ENCODE measurements at regions not wholly inside any gene's neighbourhood (a gene's known extent, or its start where the extent isn't known, plus 50 kb on each side); places are given as distances from the start of the nearest gene placed in this dataset.

- no peak for DNase-seq
Observed at GRCh38 chr5:61840361-61840760, 465.6 kb upstream of the KIF2A start.

GRCh38 chr5:61842840-61843239 lies 463.2 kb upstream of the KIF2A start:
- no peak for DNase-seq

DNA sequence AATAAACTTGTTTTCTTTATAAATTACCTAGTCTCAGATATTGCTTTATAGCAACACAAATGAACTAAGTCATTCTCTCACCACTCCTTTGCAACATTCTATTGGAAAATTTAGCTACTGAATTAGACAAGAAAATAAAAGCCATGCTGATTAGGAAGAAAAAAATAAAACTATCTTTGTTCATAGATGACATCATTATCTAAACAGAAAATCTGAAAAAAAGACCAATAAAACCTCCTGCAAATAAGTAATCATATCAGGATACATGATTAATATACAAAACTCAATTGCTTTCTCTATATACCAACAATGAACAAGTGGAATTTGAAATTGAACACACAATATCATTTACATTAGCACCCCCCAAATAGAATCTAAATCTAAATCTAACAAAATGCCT lies 455.3 kb upstream of the KIF2A start:
- DNase-seq = no peak

- DNase-seq = peak; percentile 86
Observed at GRCh38 chr5:61854531-61854930, 451.5 kb upstream of the KIF2A start.

GRCh38 chr5:61860978-61861377 lies 445.0 kb upstream of the KIF2A start:
- no peak for DNase-seq

DNA sequence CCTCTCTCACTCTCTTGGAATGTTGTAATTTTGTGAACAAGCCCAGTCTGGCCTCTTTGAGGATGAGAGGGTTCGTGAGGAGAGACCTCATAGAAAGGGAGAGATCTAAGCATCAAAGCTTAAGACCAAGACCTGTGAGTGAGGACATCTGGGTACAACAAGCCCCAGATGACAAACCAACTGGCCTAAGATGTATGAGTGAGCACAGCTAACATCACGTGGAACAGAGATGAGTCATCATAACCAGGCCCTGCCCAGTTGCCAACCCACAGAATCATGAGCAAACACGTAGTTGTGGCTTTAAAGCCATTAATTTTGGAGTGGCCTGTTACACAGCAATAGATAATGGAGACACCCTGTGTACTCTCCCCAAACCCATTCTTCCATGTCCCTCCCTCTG lies 439.1 kb upstream of the KIF2A start:
- peak; percentile 80 for DNase-seq

- no peak for DNase-seq
Observed at GRCh38 chr5:61869333-61869732, 436.7 kb upstream of the KIF2A start.

DNA sequence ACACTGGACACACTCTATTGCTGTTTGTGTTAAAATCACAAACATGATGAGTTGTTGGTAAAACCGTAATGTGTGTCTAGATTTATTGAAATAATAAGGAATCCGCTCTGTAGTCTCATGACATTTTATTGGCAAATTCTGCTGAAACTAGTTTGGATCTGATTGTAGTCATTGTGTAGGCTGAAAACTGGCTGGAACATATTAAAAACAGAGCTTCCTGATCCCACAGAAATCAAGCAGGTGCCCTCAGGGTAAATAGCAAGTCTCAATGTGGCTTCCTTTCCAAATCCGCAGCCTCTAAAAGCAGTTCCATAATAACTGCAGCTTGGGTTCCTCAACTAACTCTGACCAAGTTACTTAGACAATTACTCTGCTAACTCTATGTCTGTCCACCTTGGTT lies 427.5 kb upstream of the KIF2A start:
- no peak for DNase-seq

- DNase-seq = no peak
Observed at GRCh38 chr5:61881821-61882487, 424.1 kb upstream of the KIF2A start.

GRCh38 chr5:61882901-61883500 lies 423.0 kb upstream of the KIF2A start:
- DNase-seq = no peak

GRCh38 chr5:61884252-61884855 lies 421.7 kb upstream of the KIF2A start:
- DNase-seq = no peak

DNA sequence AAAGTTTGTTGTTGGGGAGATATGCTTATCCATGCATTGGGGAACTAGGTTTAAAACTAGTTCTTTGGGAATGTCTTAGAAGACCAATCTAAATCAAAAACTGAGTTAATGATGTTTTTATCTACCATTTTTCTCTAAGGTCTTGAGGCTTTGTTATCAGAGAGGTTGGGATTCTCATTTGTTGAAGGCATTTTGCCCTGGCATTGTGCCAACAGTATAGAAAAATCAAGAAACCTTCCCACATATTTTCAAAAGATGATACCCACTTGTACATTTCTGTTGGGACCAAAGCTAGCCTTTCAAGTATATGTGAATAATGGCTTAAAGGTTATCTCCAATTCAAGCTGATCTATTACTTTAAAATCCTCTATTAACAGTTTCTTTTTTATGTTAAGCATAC lies 419.8 kb upstream of the KIF2A start:
- no peak for DNase-seq

- no peak for DNase-seq
Observed at GRCh38 chr5:61887271-61887670, 418.7 kb upstream of the KIF2A start.

- DNase-seq = no peak
Observed at GRCh38 chr5:61894046-61894445, 412.0 kb upstream of the KIF2A start.

GRCh38 chr5:61896811-61897210 lies 409.2 kb upstream of the KIF2A start:
- no peak for DNase-seq

DNA sequence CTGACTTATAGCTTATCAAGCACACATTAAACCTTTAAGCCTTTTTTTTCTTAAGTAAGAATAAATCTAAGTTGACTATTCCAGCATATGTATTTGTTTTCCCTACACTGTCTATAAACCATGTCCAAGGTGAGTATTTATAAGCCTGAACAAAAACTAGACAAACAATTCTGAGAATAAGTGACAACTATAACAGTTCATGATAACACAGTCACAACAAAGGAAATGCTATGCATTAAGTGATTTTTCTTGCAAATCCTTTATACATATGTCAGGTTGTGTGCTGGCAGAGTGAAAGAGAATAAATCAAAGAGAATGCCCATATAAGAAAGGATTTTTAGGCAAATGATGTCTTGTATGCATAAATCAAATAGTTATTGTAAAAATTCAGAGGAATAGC lies 408.8 kb upstream of the KIF2A start:
- DNase-seq = no peak

DNA sequence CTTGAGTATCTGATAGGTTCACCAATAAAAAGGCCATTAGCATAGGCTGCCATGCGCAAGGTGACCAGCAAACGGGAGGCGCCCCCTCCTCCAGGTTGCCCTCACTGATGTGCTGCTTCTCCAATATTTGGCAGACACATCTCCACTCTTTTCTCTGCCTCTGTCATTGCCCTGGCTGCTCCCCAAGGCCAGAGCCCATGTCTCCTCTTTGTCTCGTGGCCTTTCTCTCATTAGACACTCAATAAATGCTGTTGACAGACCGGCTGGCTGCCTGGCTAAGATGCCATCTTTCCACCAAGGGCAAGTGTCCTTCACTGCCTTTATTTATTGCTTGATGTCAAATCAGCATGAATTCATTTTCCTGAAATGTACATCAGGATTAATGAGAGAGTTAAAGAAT lies 404.0 kb upstream of the KIF2A start:
- DNase-seq = no peak

GRCh38 chr5:61904730-61905129 lies 401.3 kb upstream of the KIF2A start:
- no peak for DNase-seq

- no peak for DNase-seq
Observed at GRCh38 chr5:61905613-61906012, 400.4 kb upstream of the KIF2A start.

GRCh38 chr5:61906820-61907219 lies 399.2 kb upstream of the KIF2A start:
- no peak for DNase-seq

- no peak for DNase-seq
Observed at GRCh38 chr5:61907995-61908394, 398.0 kb upstream of the KIF2A start.

GRCh38 chr5:61910771-61911170 lies 395.2 kb upstream of the KIF2A start:
- no peak for DNase-seq

GRCh38 chr5:61912559-61912958 lies 393.4 kb upstream of the KIF2A start:
- DNase-seq = no peak

GRCh38 chr5:61915646-61916045 lies 390.4 kb upstream of the KIF2A start:
- DNase-seq = no peak

Measured in hematopoietic multipotent progenitor cell treated with erythropoietin and hydrocortisone succinate and interleukin-3 and kit ligand, for 4 days (in vitro differentiated cells).